HCT116 (cell line): ENCODE measurements at regions not wholly inside any gene's neighbourhood (a gene's known extent, or its start where the extent isn't known, plus 50 kb on each side); places are given as distances from the start of the nearest gene placed in this dataset.

Source experiments
- ATAC-seq: fragments of 200-7000 bp; cut with Tn5 transposase; 2 replicates; pipeline ENCODE4 v1.9.1; 2020; ENCODE audit warnings: mild to moderate bottlenecking, moderate library complexity
- BruUV-seq: library from RNA; stranded (reverse); fragments of 400-500 nt; replicated peaks from 2 replicates; lab custom pipeline; 2021; lab: Mats Ljungman, UMichigan
- CTCF ChIA-PET: fragments of 300-600 bp; sonication (Branson Sonifier 250); formaldehyde crosslinking; loops from one replicate; lab custom pipeline; 2021; ENCODE audit warnings: antibody characterized with exemption; lab: Charles Lee
- POLR2A ChIA-PET: fragments of 300-600, 350-600 bp; sonication (Branson Sonifier 250); formaldehyde crosslinking; loops from one replicate; lab custom pipeline; 2021; ENCODE audit warnings: antibody characterized with exemption; lab: Charles Lee
- RAD21 ChIA-PET, 2 experiments: fragments of 300-600 bp; sonication (Branson Sonifier 250); formaldehyde crosslinking; loops; one replicate each; lab custom pipeline; 2023; ENCODE audit warnings: low total read pairs in 2 of 2; ENCODE audit not compliant: uncharacterized antibody in 2 of 2, unreplicated experiment in 2 of 2, low non-redundant PET in 1 of 2; lab: Charles Lee
- DNase-seq: peaks from one replicate; pipeline ENCODE4 v3.0.0-alpha.2; 2010; ENCODE audit warnings: low read depth, low spot score
- H2AFZ ChIP-seq: fragments of 200-600 bp; shearing (Covaris generic), sonication (generic); 2 replicates; pipeline ENCODE4 v1.6.1; 2017; ENCODE audit warnings: low read depth, mixed run types, mixed read lengths, antibody characterized with exemption, low read length; ENCODE audit not compliant: poor library complexity, severe bottlenecking
- H3K27ac ChIP-seq: 2 replicates; pipeline ENCODE4 v1.5.1; 2012; ENCODE audit warnings: low read depth, low read length
- H3K27me3 ChIP-seq: fragments of 200-600 bp; sonication (generic); 2 replicates; pipeline ENCODE4 v1.6.1; 2016; ENCODE audit warnings: mixed run types, low read length, mixed read lengths; ENCODE audit not compliant: insufficient read depth
- H3K36me3 ChIP-seq, 2 experiments: fragments of 200-500 bp in 1 of 2; fragments of 200-600 bp in 1 of 2; sonication (Bioruptor generic) in 1 of 2; sonication (generic) in 1 of 2; 2 replicates each; pipeline versions ENCODE4 v1.5.1 to v1.6.1; 2014 to 2016; ENCODE audit warnings: low read length in 2 of 2, inconsistent platforms in 1 of 2, mixed read lengths in 1 of 2, mixed run types in 1 of 2; ENCODE audit not compliant: insufficient read depth in 2 of 2, control insufficient read depth in 1 of 2
- H3K4me1 ChIP-seq, 2 experiments: fragments of 200-600 bp in 1 of 2; sonication (generic) in 1 of 2; 2 replicates each; pipeline versions ENCODE4 v1.5.1 to v1.6.1; 2012 to 2017; ENCODE audit warnings: low read length in 2 of 2, inconsistent platforms in 1 of 2, mild to moderate bottlenecking in 1 of 2, mixed read lengths in 1 of 2, mixed run types in 1 of 2, moderate library complexity in 1 of 2; ENCODE audit not compliant: insufficient read depth in 2 of 2, control insufficient read depth in 1 of 2
- H3K4me2 ChIP-seq: fragments of 200-600 bp; sonication (generic); 2 replicates; pipeline ENCODE4 v1.6.1; 2017; ENCODE audit warnings: mixed run types, low read length, mixed read lengths
- H3K4me3 ChIP-seq, 2 experiments: fragments of 200-600 bp in 1 of 2; sonication (generic) in 1 of 2; replicated peaks in 1 of 2; 2 replicates each; pipeline ENCODE4 v1.5.1; 2011 to 2016; ENCODE audit warnings: low read length in 2 of 2, control low read depth in 1 of 2, low read depth in 1 of 2, mild to moderate bottlenecking in 1 of 2, mixed read lengths in 1 of 2, mixed run types in 1 of 2
- H3K79me2 ChIP-seq: fragments of 200-600 bp; sonication (generic); 2 replicates; pipeline ENCODE4 v1.6.1; 2017; ENCODE audit warnings: mild to moderate bottlenecking, mixed run types, low read length, moderate library complexity, mixed read lengths; ENCODE audit not compliant: insufficient read depth
- H3K9ac ChIP-seq: fragments of 200-600 bp; sonication (generic); 2 replicates; pipeline ENCODE4 v1.6.1; 2016; ENCODE audit warnings: low read length, mixed read lengths
- H3K9me2 ChIP-seq: fragments of 200-600 bp; sonication (generic), shearing (Covaris generic); 2 replicates; pipeline ENCODE4 v1.6.1; 2017; ENCODE audit warnings: mixed run types, mild to moderate bottlenecking, moderate library complexity; ENCODE audit not compliant: insufficient read depth
- H3K9me3 ChIP-seq, 2 experiments: fragments of 200-500 bp in 1 of 2; fragments of 200-600 bp in 1 of 2; sonication (Bioruptor generic) in 1 of 2; sonication (generic) in 1 of 2; 2 replicates each; pipeline ENCODE4 v1.6.1; 2014 to 2017; ENCODE audit warnings: low read length in 2 of 2, mixed read lengths in 2 of 2, inconsistent platforms in 1 of 2, low read depth in 1 of 2, mild to moderate bottlenecking in 1 of 2, mixed run types in 1 of 2, moderate library complexity in 1 of 2; ENCODE audit not compliant: control insufficient read depth in 1 of 2, insufficient read depth in 1 of 2
- H4K20me1 ChIP-seq: fragments of 200-600 bp; sonication (generic), shearing (Covaris generic); 2 replicates; pipeline ENCODE4 v1.6.1; 2017; ENCODE audit warnings: mixed run types, mild to moderate bottlenecking, moderate library complexity; ENCODE audit not compliant: insufficient read depth
- ATF3 ChIP-seq: IDR thresholded peaks from 2 replicates; pipeline ENCODE4 v1.6.1; 2012
- CBX3 ChIP-seq: IDR thresholded peaks from 2 replicates; pipeline ENCODE4 v1.6.1; 2012; ENCODE audit warnings: low read depth
- EGR1 ChIP-seq: IDR thresholded peaks from 2 replicates; pipeline ENCODE4 v1.6.1; 2012; ENCODE audit warnings: low read depth
- ELF1 ChIP-seq: IDR thresholded peaks from 2 replicates; pipeline ENCODE4 v1.6.1; 2012; ENCODE audit warnings: low read depth, borderline replicate concordance
- EZH2phosphoT487 ChIP-seq: fragments of 200-600 bp; IDR thresholded peaks from 2 replicates; pipeline ENCODE4 v1.6.1; 2018; ENCODE audit warnings: antibody characterized with exemption, borderline replicate concordance
- RAD21 ChIP-seq: IDR thresholded peaks from 2 replicates; pipeline ENCODE4 v1.6.1; 2012; ENCODE audit warnings: low read depth, mild to moderate bottlenecking
- REST ChIP-seq: IDR thresholded peaks from 2 replicates; pipeline ENCODE4 v1.6.1; 2012; ENCODE audit warnings: low read depth
- SP1 ChIP-seq: IDR thresholded peaks from 2 replicates; pipeline ENCODE4 v1.6.1; 2012; ENCODE audit warnings: low read depth
- SRF ChIP-seq: IDR thresholded peaks from 2 replicates; pipeline ENCODE4 v1.6.1; 2012; ENCODE audit warnings: low read depth
- ZBTB33 ChIP-seq: IDR thresholded peaks from 2 replicates; pipeline ENCODE4 v1.6.1; 2011; ENCODE audit warnings: mild to moderate bottlenecking, low read length, moderate library complexity; ENCODE audit not compliant: insufficient replicate concordance; ENCODE audit errors: extremely low read depth
- ZNF274 ChIP-seq: fragments of 200-500 bp; sonication (Bioruptor generic); IDR thresholded peaks from 2 replicates; pipeline ENCODE4 v1.6.1; 2014; ENCODE audit warnings: mild to moderate bottlenecking, low read depth, low read length, inconsistent platforms
- intact Hi-C: fragments of 100-400 bp; cut with micrococcal nuclease; formaldehyde crosslinking; loops from 2 replicates; pipeline ENCODE4 v1.10.0; 2022
- TF ChIP-seq, protein P1 (sequence below), 3 experiments: fragments of 200-600 bp in 1 of 3; sonication (generic) in 1 of 3; IDR thresholded peaks in 2 of 3; conservative IDR thresholded peaks in 1 of 3; 2 replicates each; pipeline ENCODE4 v1.5.1; 2012 to 2017; ENCODE audit warnings: low read depth in 2 of 3, low read length in 2 of 3, antibody characterized with exemption in 1 of 3, borderline replicate concordance in 1 of 3, control low read depth in 1 of 3, mild to moderate bottlenecking in 1 of 3, mixed read lengths in 1 of 3, mixed run types in 1 of 3, moderate library complexity in 1 of 3; ENCODE audit not compliant: insufficient read depth in 1 of 3

DNA sequence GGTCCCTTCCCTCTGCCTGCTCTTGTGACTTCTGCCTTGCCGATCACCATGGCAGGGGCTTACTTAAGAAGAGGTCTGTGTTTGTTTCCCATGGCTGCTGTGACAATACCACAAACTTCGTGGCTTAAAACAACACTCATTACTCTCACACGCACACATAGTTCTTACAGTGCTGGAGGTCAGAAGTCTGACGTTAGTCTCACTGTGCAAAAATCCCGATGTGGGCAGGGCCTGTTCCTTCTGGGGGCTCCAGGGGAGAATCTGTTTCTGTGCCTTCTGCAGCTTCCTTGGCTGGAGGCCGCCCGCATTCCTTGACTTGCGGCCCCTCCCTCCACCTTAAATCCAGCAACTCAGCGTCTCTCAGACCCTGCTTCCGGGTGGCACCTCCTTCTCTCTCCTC lies 249.2 kb upstream of the GSE1 start:
- RAD21 ChIA-PET = no interaction called here
- H3K4me1 ChIP-seq = peaks cover 19 to 21% of the 10 kb centered on the region in 2 experiments
- DNase-seq (no peak), ATAC-seq (no peak)
- no peaks in the 10 kb centered on the region for H3K79me2 ChIP-seq
- H4K20me1 ChIP-seq = no peaks in the 10 kb centered on the region
- no peaks in the 10 kb centered on the region for H3K36me3 ChIP-seq
- H2AFZ ChIP-seq = no peak overlapping the region
- H3K9me3 ChIP-seq = no peaks in the 10 kb centered on the region
- TF ChIP-seq ATF3 (no peak), SRF (no peak), REST (no peak), SP1 (no peak), EGR1 (no peak), CBX3 (no peak), ZNF274 (no peak), ZBTB33 (no peak), ELF1 (no peak), EZH2phosphoT487 (no peak), RAD21 (no peak)
- TF ChIP-seq, protein P1, sequence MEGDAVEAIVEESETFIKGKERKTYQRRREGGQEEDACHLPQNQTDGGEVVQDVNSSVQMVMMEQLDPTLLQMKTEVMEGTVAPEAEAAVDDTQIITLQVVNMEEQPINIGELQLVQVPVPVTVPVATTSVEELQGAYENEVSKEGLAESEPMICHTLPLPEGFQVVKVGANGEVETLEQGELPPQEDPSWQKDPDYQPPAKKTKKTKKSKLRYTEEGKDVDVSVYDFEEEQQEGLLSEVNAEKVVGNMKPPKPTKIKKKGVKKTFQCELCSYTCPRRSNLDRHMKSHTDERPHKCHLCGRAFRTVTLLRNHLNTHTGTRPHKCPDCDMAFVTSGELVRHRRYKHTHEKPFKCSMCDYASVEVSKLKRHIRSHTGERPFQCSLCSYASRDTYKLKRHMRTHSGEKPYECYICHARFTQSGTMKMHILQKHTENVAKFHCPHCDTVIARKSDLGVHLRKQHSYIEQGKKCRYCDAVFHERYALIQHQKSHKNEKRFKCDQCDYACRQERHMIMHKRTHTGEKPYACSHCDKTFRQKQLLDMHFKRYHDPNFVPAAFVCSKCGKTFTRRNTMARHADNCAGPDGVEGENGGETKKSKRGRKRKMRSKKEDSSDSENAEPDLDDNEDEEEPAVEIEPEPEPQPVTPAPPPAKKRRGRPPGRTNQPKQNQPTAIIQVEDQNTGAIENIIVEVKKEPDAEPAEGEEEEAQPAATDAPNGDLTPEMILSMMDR (IDR thresholded peaks at IDR 0.05 in 2 of 3, conservative IDR thresholded peaks at IDR 0.05 in 1 of 3; ENCODE audit: borderline replicate concordance in 1 of 3, insufficient read depth in 1 of 3, low read depth in 2 of 3, low read length in 2 of 3) = no peak
- intact Hi-C loops = no loop called here
- no peak overlapping the region for H3K4me2 ChIP-seq
- no peak overlapping the region for H3K9ac ChIP-seq
- H3K9me2 ChIP-seq = no peaks in the 10 kb centered on the region
- no peak overlapping the region for H3K4me3 ChIP-seq
- no peaks in the 10 kb centered on the region for H3K27me3 ChIP-seq
- no peak overlapping the region for H3K27ac ChIP-seq
- POLR2A ChIA-PET = no interaction called here
- CTCF ChIA-PET = interaction anchor here (1.3 to 2.2 kb wide), 3 partner anchors 13 to 52 kb away, joined by 3 to 5 read pairs (median 4); no protein-coding TSS in a partner anchor
- BruUV-seq = no TSS peak
